ENCODE measurements at regions not wholly inside any gene's neighbourhood (a gene's known extent, or its start where the extent isn't known, plus 50 kb on each side); places are given as distances from the start of the nearest gene placed in this dataset.

DNA sequence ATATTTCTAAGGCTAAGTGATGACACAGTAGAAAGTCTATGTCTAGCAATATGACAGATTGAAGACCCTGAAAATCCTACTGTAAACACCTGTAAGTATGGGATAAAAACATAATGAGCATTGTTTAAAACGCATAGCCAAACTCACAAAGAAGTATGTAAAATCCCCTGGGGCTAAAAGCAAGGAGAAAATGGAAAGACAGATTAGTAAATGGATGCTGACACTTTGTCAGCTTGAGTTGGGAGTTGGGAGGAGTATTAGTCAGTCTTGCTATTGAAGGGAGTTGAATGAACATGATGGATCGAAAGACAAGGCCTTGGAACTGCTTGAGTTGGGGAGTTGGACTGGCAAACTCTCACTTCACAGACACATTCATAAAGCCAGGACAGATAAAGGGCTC lies 79.0 kb upstream of the PRKD1 start:
- H3K27ac ChIP-seq (ENCODE audit: low read depth) = no peak overlapping the region
- no peak overlapping the region for H3K4me3 ChIP-seq
- H3K9me3 Mint-ChIP-seq = peaks cover 9% of the 10 kb centered on the region
- H2AFZ ChIP-seq = no peak overlapping the region
- H3K36me3 Mint-ChIP-seq (ENCODE audit: low read depth) = no peaks in the 10 kb centered on the region; the same call in 2 of the 3 replicates
- no peaks in the 10 kb centered on the region for H3K9me2 ChIP-seq (ENCODE audit: insufficient read depth)
- H3K27me3 Mint-ChIP-seq (ENCODE audit: insufficient read depth, low read depth, poor library complexity) = no peaks in the 10 kb centered on the region
- H4K20me1 ChIP-seq (replicated peaks; ENCODE audit: insufficient read depth) = no peaks in the 10 kb centered on the region
- no peaks in the 10 kb centered on the region for H3K79me2 ChIP-seq (replicated peaks; ENCODE audit: insufficient read depth)
- DNase-seq (ENCODE audit: low spot score) (no peak), ATAC-seq (no peak)
- H3K4me1 Mint-ChIP-seq = peaks cover 16% of the 10 kb centered on the region; the same call in 2 of the 3 replicates
- H3K27me3 ChIP-seq (ENCODE audit: insufficient read depth) = no peaks in the 10 kb centered on the region
- no peaks in the 10 kb centered on the region for H3F3A ChIP-seq (replicated peaks; ENCODE audit: low read depth)
- no peak overlapping the region for H3K4me3 Mint-ChIP-seq
- no peaks in the 10 kb centered on the region for H3K36me3 ChIP-seq (ENCODE audit: insufficient read depth)
- H3K27ac Mint-ChIP-seq = no peak overlapping the region
- no peak for TF ChIP-seq ZNF331 (CRISPR knock-in tag; IDR thresholded peaks at IDR 0.05; ENCODE audit: low read depth)
- TF ChIP-seq EZH2phosphoT487 (IDR thresholded peaks at IDR 0.05; ENCODE audit: unreplicated experiment) = no peak
- TF ChIP-seq, protein P1, sequence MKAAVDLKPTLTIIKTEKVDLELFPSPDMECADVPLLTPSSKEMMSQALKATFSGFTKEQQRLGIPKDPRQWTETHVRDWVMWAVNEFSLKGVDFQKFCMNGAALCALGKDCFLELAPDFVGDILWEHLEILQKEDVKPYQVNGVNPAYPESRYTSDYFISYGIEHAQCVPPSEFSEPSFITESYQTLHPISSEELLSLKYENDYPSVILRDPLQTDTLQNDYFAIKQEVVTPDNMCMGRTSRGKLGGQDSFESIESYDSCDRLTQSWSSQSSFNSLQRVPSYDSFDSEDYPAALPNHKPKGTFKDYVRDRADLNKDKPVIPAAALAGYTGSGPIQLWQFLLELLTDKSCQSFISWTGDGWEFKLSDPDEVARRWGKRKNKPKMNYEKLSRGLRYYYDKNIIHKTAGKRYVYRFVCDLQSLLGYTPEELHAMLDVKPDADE (IDR thresholded peaks at IDR 0.05) = no peak
- TF ChIP-seq ZNF114 (CRISPR knock-in tag; IDR thresholded peaks at IDR 0.05) = no peak
- TF ChIP-seq JUNB (IDR thresholded peaks at IDR 0.05; ENCODE audit: unreplicated experiment) = no peak
- TF ChIP-seq, protein P2, sequence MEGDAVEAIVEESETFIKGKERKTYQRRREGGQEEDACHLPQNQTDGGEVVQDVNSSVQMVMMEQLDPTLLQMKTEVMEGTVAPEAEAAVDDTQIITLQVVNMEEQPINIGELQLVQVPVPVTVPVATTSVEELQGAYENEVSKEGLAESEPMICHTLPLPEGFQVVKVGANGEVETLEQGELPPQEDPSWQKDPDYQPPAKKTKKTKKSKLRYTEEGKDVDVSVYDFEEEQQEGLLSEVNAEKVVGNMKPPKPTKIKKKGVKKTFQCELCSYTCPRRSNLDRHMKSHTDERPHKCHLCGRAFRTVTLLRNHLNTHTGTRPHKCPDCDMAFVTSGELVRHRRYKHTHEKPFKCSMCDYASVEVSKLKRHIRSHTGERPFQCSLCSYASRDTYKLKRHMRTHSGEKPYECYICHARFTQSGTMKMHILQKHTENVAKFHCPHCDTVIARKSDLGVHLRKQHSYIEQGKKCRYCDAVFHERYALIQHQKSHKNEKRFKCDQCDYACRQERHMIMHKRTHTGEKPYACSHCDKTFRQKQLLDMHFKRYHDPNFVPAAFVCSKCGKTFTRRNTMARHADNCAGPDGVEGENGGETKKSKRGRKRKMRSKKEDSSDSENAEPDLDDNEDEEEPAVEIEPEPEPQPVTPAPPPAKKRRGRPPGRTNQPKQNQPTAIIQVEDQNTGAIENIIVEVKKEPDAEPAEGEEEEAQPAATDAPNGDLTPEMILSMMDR (conservative IDR thresholded peaks at IDR 0.05; ENCODE audit: low read depth in 2 of 2) = no peak
- TF ChIP-seq NANOG (IDR thresholded peaks at IDR 0.05; ENCODE audit: borderline replicate concordance) = no peak
- TF ChIP-seq CREB1 (CRISPR knock-in tag; IDR thresholded peaks at IDR 0.05; ENCODE audit: low read depth) = no peak
- TF ChIP-seq, protein P3, sequence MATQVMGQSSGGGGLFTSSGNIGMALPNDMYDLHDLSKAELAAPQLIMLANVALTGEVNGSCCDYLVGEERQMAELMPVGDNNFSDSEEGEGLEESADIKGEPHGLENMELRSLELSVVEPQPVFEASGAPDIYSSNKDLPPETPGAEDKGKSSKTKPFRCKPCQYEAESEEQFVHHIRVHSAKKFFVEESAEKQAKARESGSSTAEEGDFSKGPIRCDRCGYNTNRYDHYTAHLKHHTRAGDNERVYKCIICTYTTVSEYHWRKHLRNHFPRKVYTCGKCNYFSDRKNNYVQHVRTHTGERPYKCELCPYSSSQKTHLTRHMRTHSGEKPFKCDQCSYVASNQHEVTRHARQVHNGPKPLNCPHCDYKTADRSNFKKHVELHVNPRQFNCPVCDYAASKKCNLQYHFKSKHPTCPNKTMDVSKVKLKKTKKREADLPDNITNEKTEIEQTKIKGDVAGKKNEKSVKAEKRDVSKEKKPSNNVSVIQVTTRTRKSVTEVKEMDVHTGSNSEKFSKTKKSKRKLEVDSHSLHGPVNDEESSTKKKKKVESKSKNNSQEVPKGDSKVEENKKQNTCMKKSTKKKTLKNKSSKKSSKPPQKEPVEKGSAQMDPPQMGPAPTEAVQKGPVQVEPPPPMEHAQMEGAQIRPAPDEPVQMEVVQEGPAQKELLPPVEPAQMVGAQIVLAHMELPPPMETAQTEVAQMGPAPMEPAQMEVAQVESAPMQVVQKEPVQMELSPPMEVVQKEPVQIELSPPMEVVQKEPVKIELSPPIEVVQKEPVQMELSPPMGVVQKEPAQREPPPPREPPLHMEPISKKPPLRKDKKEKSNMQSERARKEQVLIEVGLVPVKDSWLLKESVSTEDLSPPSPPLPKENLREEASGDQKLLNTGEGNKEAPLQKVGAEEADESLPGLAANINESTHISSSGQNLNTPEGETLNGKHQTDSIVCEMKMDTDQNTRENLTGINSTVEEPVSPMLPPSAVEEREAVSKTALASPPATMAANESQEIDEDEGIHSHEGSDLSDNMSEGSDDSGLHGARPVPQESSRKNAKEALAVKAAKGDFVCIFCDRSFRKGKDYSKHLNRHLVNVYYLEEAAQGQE (IDR thresholded peaks at IDR 0.05; ENCODE audit: unreplicated experiment) = no peak
- H3K4me2 ChIP-seq = no peak overlapping the region
- no peaks in the 10 kb centered on the region for H3K4me1 ChIP-seq (ENCODE audit: insufficient read depth)

DNA sequence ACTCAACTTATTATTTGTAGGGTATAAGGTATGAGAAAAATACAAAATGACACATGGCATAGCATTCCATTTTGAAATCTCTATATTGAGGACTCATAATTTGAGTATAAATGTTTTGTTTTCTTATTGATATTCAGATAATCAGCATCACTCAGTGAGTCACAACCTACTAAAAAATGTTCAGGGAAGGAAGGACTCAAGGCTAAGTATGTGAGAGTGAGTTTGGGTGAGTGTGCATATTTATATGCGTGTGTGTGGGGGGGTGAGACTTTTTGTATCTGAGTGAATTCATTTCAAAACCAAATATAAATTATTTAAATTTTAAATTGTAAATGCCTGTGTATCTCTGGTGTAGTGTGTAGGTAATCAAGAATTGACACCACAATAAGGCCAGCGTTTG lies 87.8 kb upstream of the PRKD1 start:
- no peak overlapping the region for H3K27ac Mint-ChIP-seq
- ATAC-seq (no peak), DNase-seq (ENCODE audit: low spot score) (no peak)
- H3K4me1 ChIP-seq (ENCODE audit: insufficient read depth) = no peaks in the 10 kb centered on the region
- no peaks in the 10 kb centered on the region for H4K20me1 ChIP-seq (replicated peaks; ENCODE audit: insufficient read depth)
- H3F3A ChIP-seq (replicated peaks; ENCODE audit: low read depth) = no peaks in the 10 kb centered on the region
- H3K4me1 Mint-ChIP-seq = no peaks in the 10 kb centered on the region
- no peak overlapping the region for H3K4me3 ChIP-seq
- H3K27me3 ChIP-seq (ENCODE audit: insufficient read depth) = no peaks in the 10 kb centered on the region
- no peaks in the 10 kb centered on the region for H3K79me2 ChIP-seq (replicated peaks; ENCODE audit: insufficient read depth)
- H3K27ac ChIP-seq (ENCODE audit: low read depth) = no peak overlapping the region
- H3K9me2 ChIP-seq (ENCODE audit: insufficient read depth) = no peaks in the 10 kb centered on the region
- peaks cover 22% of the 10 kb centered on the region for H3K9me3 Mint-ChIP-seq
- H3K27me3 Mint-ChIP-seq (ENCODE audit: insufficient read depth, low read depth, poor library complexity) = peaks cover 2% of the 10 kb centered on the region
- no peak overlapping the region for H3K4me2 ChIP-seq
- H2AFZ ChIP-seq = no peak overlapping the region
- H3K36me3 ChIP-seq (ENCODE audit: insufficient read depth) = no peaks in the 10 kb centered on the region
- no peak overlapping the region for H3K4me3 Mint-ChIP-seq
- H3K36me3 Mint-ChIP-seq (ENCODE audit: low read depth) = peaks cover 2% of the 10 kb centered on the region; the same call in 1 of the 3 replicates
- no peak for TF ChIP-seq POLR2AphosphoS5 (IDR thresholded peaks at IDR 0.05; ENCODE audit: low read depth)
- TF ChIP-seq, protein P4, sequence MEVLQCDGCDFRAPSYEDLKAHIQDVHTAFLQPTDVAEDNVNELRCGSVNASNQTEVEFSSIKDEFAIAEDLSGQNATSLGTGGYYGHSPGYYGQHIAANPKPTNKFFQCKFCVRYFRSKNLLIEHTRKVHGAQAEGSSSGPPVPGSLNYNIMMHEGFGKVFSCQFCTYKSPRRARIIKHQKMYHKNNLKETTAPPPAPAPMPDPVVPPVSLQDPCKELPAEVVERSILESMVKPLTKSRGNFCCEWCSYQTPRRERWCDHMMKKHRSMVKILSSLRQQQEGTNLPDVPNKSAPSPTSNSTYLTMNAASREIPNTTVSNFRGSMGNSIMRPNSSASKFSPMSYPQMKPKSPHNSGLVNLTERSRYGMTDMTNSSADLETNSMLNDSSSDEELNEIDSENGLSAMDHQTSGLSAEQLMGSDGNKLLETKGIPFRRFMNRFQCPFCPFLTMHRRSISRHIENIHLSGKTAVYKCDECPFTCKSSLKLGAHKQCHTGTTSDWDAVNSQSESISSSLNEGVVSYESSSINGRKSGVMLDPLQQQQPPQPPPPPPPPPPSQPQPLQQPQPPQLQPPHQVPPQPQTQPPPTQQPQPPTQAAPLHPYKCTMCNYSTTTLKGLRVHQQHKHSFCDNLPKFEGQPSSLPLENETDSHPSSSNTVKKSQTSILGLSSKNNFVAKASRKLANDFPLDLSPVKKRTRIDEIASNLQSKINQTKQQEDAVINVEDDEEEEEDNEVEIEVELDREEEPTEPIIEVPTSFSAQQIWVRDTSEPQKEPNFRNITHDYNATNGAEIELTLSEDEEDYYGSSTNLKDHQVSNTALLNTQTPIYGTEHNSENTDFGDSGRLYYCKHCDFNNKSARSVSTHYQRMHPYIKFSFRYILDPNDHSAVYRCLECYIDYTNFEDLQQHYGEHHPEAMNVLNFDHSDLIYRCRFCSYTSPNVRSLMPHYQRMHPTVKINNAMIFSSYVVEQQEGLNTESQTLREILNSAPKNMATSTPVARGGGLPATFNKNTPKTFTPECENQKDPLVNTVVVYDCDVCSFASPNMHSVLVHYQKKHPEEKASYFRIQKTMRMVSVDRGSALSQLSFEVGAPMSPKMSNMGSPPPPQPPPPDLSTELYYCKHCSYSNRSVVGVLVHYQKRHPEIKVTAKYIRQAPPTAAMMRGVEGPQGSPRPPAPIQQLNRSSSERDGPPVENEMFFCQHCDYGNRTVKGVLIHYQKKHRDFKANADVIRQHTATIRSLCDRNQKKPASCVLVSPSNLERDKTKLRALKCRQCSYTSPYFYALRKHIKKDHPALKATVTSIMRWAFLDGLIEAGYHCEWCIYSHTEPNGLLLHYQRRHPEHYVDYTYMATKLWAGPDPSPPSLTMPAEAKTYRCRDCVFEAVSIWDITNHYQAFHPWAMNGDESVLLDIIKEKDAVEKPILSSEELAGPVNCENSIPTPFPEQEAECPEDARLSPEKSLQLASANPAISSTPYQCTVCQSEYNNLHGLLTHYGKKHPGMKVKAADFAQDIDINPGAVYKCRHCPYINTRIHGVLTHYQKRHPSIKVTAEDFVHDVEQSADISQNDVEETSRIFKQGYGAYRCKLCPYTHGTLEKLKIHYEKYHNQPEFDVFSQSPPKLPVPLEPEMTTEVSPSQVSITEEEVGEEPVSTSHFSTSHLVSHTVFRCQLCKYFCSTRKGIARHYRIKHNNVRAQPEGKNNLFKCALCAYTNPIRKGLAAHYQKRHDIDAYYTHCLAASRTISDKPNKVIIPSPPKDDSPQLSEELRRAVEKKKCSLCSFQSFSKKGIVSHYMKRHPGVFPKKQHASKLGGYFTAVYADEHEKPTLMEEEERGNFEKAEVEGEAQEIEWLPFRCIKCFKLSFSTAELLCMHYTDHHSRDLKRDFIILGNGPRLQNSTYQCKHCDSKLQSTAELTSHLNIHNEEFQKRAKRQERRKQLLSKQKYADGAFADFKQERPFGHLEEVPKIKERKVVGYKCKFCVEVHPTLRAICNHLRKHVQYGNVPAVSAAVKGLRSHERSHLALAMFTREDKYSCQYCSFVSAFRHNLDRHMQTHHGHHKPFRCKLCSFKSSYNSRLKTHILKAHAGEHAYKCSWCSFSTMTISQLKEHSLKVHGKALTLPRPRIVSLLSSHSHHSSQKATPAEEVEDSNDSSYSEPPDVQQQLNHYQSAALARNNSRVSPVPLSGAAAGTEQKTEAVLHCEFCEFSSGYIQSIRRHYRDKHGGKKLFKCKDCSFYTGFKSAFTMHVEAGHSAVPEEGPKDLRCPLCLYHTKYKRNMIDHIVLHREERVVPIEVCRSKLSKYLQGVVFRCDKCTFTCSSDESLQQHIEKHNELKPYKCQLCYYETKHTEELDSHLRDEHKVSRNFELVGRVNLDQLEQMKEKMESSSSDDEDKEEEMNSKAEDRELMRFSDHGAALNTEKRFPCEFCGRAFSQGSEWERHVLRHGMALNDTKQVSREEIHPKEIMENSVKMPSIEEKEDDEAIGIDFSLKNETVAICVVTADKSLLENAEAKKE (CRISPR knock-in tag; IDR thresholded peaks at IDR 0.05) = no peak

Measured in GM23338 (cell line).